IMR-90 (cell line): ENCODE measurements at regions not wholly inside any gene's neighbourhood (a gene's known extent, or its start where the extent isn't known, plus 50 kb on each side); places are given as distances from the start of the nearest gene placed in this dataset.

Experiments
- ATAC-seq: fragments of 200-7000 bp; cut with Tn5 transposase; 2 replicates; pipeline ENCODE4 v1.9.1; 2020; ENCODE audit warnings: low read depth, mild to moderate bottlenecking, moderate library complexity
- BruUV-seq: library from RNA; stranded (reverse); fragments of 400-500 nt; replicated peaks from 2 replicates; lab custom pipeline; 2021; lab: Mats Ljungman, UMichigan
- CTCF ChIA-PET: fragments of 300-600 bp; formaldehyde crosslinking; extraction: SDS; loops from one replicate; lab custom pipeline; 2021; ENCODE audit warnings: antibody characterized with exemption; lab: Yijun Ruan, JAX
- POLR2A ChIA-PET: fragments of 300-600 bp; sonication (Branson Sonifier 250); formaldehyde crosslinking; loops from one replicate; lab custom pipeline; 2022; ENCODE audit warnings: antibody characterized with exemption; ENCODE audit not compliant: unreplicated experiment; lab: Charles Lee
- DNase-seq: peaks from one replicate; pipeline ENCODE4 v3.0.0; 2013
- H2AFZ ChIP-seq: replicated peaks from 2 replicates; pipeline ENCODE3; 2013; ENCODE audit warnings: low read length, mild to moderate bottlenecking; ENCODE audit not compliant: poor library complexity
- H2AK5ac ChIP-seq: 2 replicates; pipeline ENCODE4 v1.6.1; 2013; ENCODE audit warnings: low read depth, low read length, inconsistent platforms
- H2AK9ac ChIP-seq: replicated peaks from 2 replicates; pipeline ENCODE3; 2013; ENCODE audit warnings: mild to moderate bottlenecking, low read depth, low read length, moderate library complexity; ENCODE audit not compliant: poor library complexity
- H2BK120ac ChIP-seq: 2 replicates; pipeline ENCODE4 v1.6.1; 2013; ENCODE audit warnings: low read depth, low read length, inconsistent platforms
- H2BK15ac ChIP-seq: 3 replicates; pipeline ENCODE4 v1.6.1; 2013; ENCODE audit warnings: low read depth, low read length, inconsistent platforms
- H2BK20ac ChIP-seq: 2 replicates; pipeline ENCODE4 v1.6.1; 2013; ENCODE audit warnings: low read depth, mild to moderate bottlenecking, inconsistent platforms, low read length, moderate library complexity
- H2BK5ac ChIP-seq: 2 replicates; pipeline ENCODE4 v1.6.1; 2013; ENCODE audit warnings: mild to moderate bottlenecking, low read depth, low read length, inconsistent platforms; ENCODE audit not compliant: poor library complexity, severe bottlenecking
- H3K14ac ChIP-seq: replicated peaks from 2 replicates; pipeline ENCODE4 v1.6.1; 2013; ENCODE audit warnings: low read depth, low read length, inconsistent platforms
- H3K18ac ChIP-seq: 2 replicates; pipeline ENCODE4 v1.6.1; 2013; ENCODE audit warnings: low read depth, low read length, control low read depth
- H3K23ac ChIP-seq: 2 replicates; pipeline ENCODE4 v1.6.1; 2013; ENCODE audit warnings: low read depth, low read length, inconsistent platforms
- H3K27ac ChIP-seq: 2 replicates; pipeline ENCODE4 v1.5.1; 2013; ENCODE audit warnings: mild to moderate bottlenecking, control low read depth, low read length; ENCODE audit not compliant: insufficient read depth
- H3K27me3 ChIP-seq: 2 replicates; pipeline ENCODE4 v1.6.1; 2013; ENCODE audit warnings: low read length; ENCODE audit not compliant: control insufficient read depth, insufficient read depth
- H3K36me3 ChIP-seq: 2 replicates; pipeline ENCODE4 v1.6.1; 2013; ENCODE audit warnings: low read length, mixed read lengths; ENCODE audit not compliant: control insufficient read depth, insufficient read depth
- H3K4ac ChIP-seq: 2 replicates; pipeline ENCODE4 v1.6.1; 2013; ENCODE audit warnings: low read depth, low read length, inconsistent platforms
- H3K4me1 ChIP-seq: 2 replicates; pipeline ENCODE4 v1.6.1; 2013; ENCODE audit warnings: low read length, mixed read lengths; ENCODE audit not compliant: control insufficient read depth, insufficient read depth
- H3K4me2 ChIP-seq: 2 replicates; pipeline ENCODE4 v1.6.1; 2013; ENCODE audit warnings: low read depth, mild to moderate bottlenecking, control low read depth, low read length, moderate library complexity
- H3K4me3 ChIP-seq: 2 replicates; pipeline ENCODE4 v1.5.1; 2013; ENCODE audit warnings: low read depth, mild to moderate bottlenecking, control low read depth, low read length, moderate library complexity; ENCODE audit not compliant: insufficient read depth
- H3K56ac ChIP-seq: 2 replicates; pipeline ENCODE4 v1.6.1; 2013; ENCODE audit warnings: low read length, inconsistent platforms; ENCODE audit not compliant: insufficient read depth; ENCODE audit errors: extremely low read depth
- H3K79me1 ChIP-seq, 2 experiments: 2 replicates each; pipeline ENCODE4 v1.6.1; 2013; ENCODE audit warnings: low read length in 2 of 2, inconsistent platforms in 1 of 2, low read depth in 1 of 2
- H3K9ac ChIP-seq: 2 replicates; pipeline ENCODE4 v1.6.1; 2013; ENCODE audit warnings: low read depth, low read length, control low read depth
- H3K9me1 ChIP-seq: 2 replicates; pipeline ENCODE4 v1.6.1; 2013; ENCODE audit warnings: low read length, inconsistent platforms; ENCODE audit not compliant: insufficient read depth
- H3K9me3 ChIP-seq: 2 replicates; pipeline ENCODE4 v1.6.1; 2013; ENCODE audit warnings: low read length; ENCODE audit not compliant: control insufficient read depth, insufficient read depth
- H4K20me1 ChIP-seq: 2 replicates; pipeline ENCODE4 v1.6.1; 2013; ENCODE audit warnings: low read length, inconsistent platforms; ENCODE audit not compliant: insufficient read depth
- H4K5ac ChIP-seq: 2 replicates; pipeline ENCODE4 v1.6.1; 2013; ENCODE audit warnings: mild to moderate bottlenecking, low read depth, low read length, control low read depth
- H4K8ac ChIP-seq, 2 experiments: 2 replicates each; pipeline ENCODE4 v1.6.1; 2013; ENCODE audit warnings: low read depth in 2 of 2, low read length in 2 of 2, control low read depth in 1 of 2, inconsistent platforms in 1 of 2
- H4K91ac ChIP-seq: 2 replicates; pipeline ENCODE4 v1.6.1; 2013; ENCODE audit warnings: low read depth, low read length, inconsistent platforms; ENCODE audit not compliant: insufficient read depth
- BHLHE40 ChIP-seq: fragments of 150-350 bp; IDR thresholded peaks from 2 replicates; pipeline ENCODE4 v1.6.1; 2016; ENCODE audit warnings: mild to moderate bottlenecking, low read depth, low read length
- CHD1 ChIP-seq: IDR thresholded peaks from 2 replicates; pipeline ENCODE4 v1.6.1; 2012; ENCODE audit warnings: low read depth, low read length, improper control_type of control experiment
- CTCF ChIP-seq: conservative IDR thresholded peaks from 2 replicates; pipeline ENCODE4 v1.5.1; 2012; ENCODE audit warnings: mild to moderate bottlenecking, low read depth, low read length, improper control_type of control experiment
- MAFK ChIP-seq: IDR thresholded peaks from 2 replicates; pipeline ENCODE4 v1.6.1; 2012; ENCODE audit warnings: low read depth, low read length, improper control_type of control experiment
- MAZ ChIP-seq: IDR thresholded peaks from 2 replicates; pipeline ENCODE4 v1.6.1; 2012; ENCODE audit warnings: low read depth, mild to moderate bottlenecking, low read length, improper control_type of control experiment, moderate library complexity, borderline replicate concordance
- MXI1 ChIP-seq: IDR thresholded peaks from 2 replicates; pipeline ENCODE4 v1.6.1; 2012; ENCODE audit warnings: low read depth, mild to moderate bottlenecking, low read length, moderate library complexity, borderline replicate concordance
- NFE2L2 ChIP-seq: fragments of 150-350 bp; IDR thresholded peaks from 2 replicates; pipeline ENCODE4 v1.6.1; 2016; ENCODE audit warnings: low read depth, mild to moderate bottlenecking, low read length
- POLR2A ChIP-seq: IDR thresholded peaks from 2 replicates; pipeline ENCODE4 v1.6.1; 2012; ENCODE audit warnings: mild to moderate bottlenecking, low read depth, low read length
- USF2 ChIP-seq: fragments of 150-350 bp; IDR thresholded peaks from 2 replicates; pipeline ENCODE4 v1.6.1; 2017; ENCODE audit warnings: mild to moderate bottlenecking, antibody characterized with exemption, low read length, low read depth
- WGBS, 2 experiments: methylation state at CpG; one replicate each; pipeline versions ENCODE4 v1.1.5 to v1.1.7; 2013; ENCODE audit warnings: missing lambda C conversion rate in 2 of 2; ENCODE audit not compliant: insufficient read length in 1 of 2; ENCODE audit errors: extremely low coverage in 2 of 2; 5-methylcytosine and 5-hydroxymethylcytosine counted together
- dilution Hi-C: fragments of 300-500 bp; cut with HindIII; formaldehyde crosslinking; loops from one replicate; pipeline ENCODE4 v1.14.3; 2018; ENCODE audit warnings: low sequenced_read_pairs; ENCODE audit not compliant: unreplicated experiment
- in situ Hi-C: fragments of 300-500 bp; cut with MboI; formaldehyde crosslinking; loops from 3 replicates; pipeline ENCODE4 v1.14.3; 2019; ENCODE audit warnings: low sequenced_read_pairs, inconsistent platforms, mixed read lengths
- intact Hi-C: fragments of 100-400 bp; cut with micrococcal nuclease; formaldehyde crosslinking; loops from 2 replicates; pipeline ENCODE4 v1.10.0; 2022
- TF ChIP-seq, protein P1 (sequence below): fragments of 150-350 bp; IDR thresholded peaks from 2 replicates; pipeline ENCODE4 v1.6.1; 2016; ENCODE audit warnings: low read depth, mild to moderate bottlenecking, low read length, moderate library complexity, borderline replicate concordance

DNA sequence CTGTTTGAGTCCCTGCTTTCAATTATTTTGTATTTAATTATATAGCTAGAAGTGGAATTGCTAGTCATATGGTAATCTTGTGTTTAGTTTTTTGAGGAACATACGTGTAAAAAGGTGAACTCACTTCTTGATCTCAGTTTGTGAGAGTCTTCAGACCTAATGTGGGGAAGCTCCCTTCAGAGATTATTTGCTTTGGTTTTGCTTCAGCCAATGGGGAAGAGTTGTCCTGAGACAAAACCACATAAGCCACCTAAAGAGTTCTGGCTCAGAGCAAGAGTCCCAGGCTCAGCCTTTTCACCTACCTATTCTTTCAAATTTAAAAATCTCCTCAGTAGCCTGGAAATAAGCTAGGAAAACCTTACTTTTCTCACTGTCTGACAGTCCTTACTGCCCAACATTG is 138.4 kb downstream of the UCK2 start:
- no peak overlapping the region for H2BK120ac ChIP-seq
- intact Hi-C loops, result no loop called here

More for the DNA sequence above, 138.4 kb downstream of the UCK2 start:
- no peak overlapping the region for H3K23ac ChIP-seq
- no peak overlapping the region for H3K4ac ChIP-seq
- ChIA-PET CTCF (interaction anchor here (0.7 kb wide), 1 partner anchor 10 kb away, joined by 3 read pairs; no protein-coding TSS in a partner anchor), POLR2A (no interaction called here)
- no peak overlapping the region for H3K4me3 ChIP-seq
- no peak overlapping the region for H4K5ac ChIP-seq
- no peak overlapping the region for H2BK20ac ChIP-seq
- H2AFZ ChIP-seq, result no peak overlapping the region
- H2AK9ac ChIP-seq, result no peak overlapping the region
- in situ Hi-C loops (no loop called here), dilution Hi-C loops (no loop called here)
- H3K9me3 ChIP-seq, result no peaks in the 10 kb centered on the region
- H3K79me1 ChIP-seq, result no peaks in the 10 kb centered on the region
- no CpG with 5 or more reads among the region's 1 CpG for WGBS, 2 experiments
- ATAC-seq (no peak), DNase-seq (no peak)
- H4K20me1 ChIP-seq, result no peaks in the 10 kb centered on the region
- no peak overlapping the region for H3K27ac ChIP-seq
- no peak for TF ChIP-seq NFE2L2
- no peak for TF ChIP-seq CTCF
- TF ChIP-seq, protein P1, sequence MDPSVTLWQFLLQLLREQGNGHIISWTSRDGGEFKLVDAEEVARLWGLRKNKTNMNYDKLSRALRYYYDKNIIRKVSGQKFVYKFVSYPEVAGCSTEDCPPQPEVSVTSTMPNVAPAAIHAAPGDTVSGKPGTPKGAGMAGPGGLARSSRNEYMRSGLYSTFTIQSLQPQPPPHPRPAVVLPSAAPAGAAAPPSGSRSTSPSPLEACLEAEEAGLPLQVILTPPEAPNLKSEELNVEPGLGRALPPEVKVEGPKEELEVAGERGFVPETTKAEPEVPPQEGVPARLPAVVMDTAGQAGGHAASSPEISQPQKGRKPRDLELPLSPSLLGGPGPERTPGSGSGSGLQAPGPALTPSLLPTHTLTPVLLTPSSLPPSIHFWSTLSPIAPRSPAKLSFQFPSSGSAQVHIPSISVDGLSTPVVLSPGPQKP, result no peak
- TF ChIP-seq MAZ, result no peak
- no peak for TF ChIP-seq BHLHE40
- TF ChIP-seq POLR2A, result no peak
- TF ChIP-seq CHD1, result no peak
- no peak for TF ChIP-seq MXI1
- no peak for TF ChIP-seq MAFK
- no peak for TF ChIP-seq USF2
- BruUV-seq, result no TSS peak
- no peak overlapping the region for H2BK5ac ChIP-seq
- H4K8ac ChIP-seq, result no peak overlapping the region
- no peak overlapping the region for H2BK15ac ChIP-seq
- H3K4me1 ChIP-seq, result no peaks in the 10 kb centered on the region
- H4K91ac ChIP-seq, result no peak overlapping the region
- H3K14ac ChIP-seq, result no peak overlapping the region
- no peak overlapping the region for H3K9ac ChIP-seq
- no peak overlapping the region for H3K56ac ChIP-seq
- no peak overlapping the region for H2AK5ac ChIP-seq
- H3K18ac ChIP-seq, result no peak overlapping the region
- H3K27me3 ChIP-seq, result no peaks in the 10 kb centered on the region
- H3K4me2 ChIP-seq, result no peak overlapping the region
- H3K36me3 ChIP-seq, result no peaks in the 10 kb centered on the region
- no peaks in the 10 kb centered on the region for H3K9me1 ChIP-seq
